ENCODE measurements at regions not wholly inside any gene's neighbourhood (a gene's known extent, or its start where the extent isn't known, plus 50 kb on each side); places are given as distances from the start of the nearest gene placed in this dataset.

DNA sequence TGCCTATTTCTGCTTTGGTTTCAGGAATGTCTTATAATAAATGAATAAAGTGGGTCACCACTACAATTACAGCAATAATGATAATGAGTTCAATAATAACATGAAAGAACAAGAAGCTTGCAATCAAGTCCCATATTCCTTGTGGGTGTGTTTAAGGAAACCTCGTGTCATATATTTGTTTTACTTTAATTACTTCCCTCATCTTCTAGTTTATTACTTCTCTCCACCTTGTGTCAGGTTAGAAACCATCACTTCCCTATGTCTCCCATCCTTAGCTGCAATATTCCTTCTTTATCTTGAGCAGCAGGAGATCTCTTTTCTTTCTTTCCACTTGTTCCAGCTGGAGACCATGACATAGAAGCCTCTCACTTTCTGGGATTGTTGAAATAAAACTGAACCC lies 384.0 kb upstream of the TMEM132C start:
- no peak overlapping the region for H3K4me2 ChIP-seq (ENCODE audit: low read length)
- H3K9ac ChIP-seq (ENCODE audit: low read length), result no peak overlapping the region
- H3K27ac ChIP-seq (ENCODE audit: low read depth, low read length, poor library complexity, severe bottlenecking), result no peak overlapping the region
- no peaks in the 10 kb centered on the region for H3K36me3 ChIP-seq (ENCODE audit: insufficient read depth, low read length)
- no peak overlapping the region for H3K4me3 ChIP-seq (ENCODE audit: low read depth, low read length, poor library complexity, severe bottlenecking)
- H3K9me3 ChIP-seq (ENCODE audit: low read length), result no peaks in the 10 kb centered on the region
- no peaks in the 10 kb centered on the region for H3K79me2 ChIP-seq (ENCODE audit: insufficient read depth, low read length)
- H3K4me1 ChIP-seq (ENCODE audit: insufficient read depth, low read length, severe bottlenecking), result no peaks in the 10 kb centered on the region
- no peaks in the 10 kb centered on the region for H3K27me3 ChIP-seq (ENCODE audit: insufficient read depth, low read length)
- H3K9me2 ChIP-seq (ENCODE audit: low read depth, low read length), result no peaks in the 10 kb centered on the region
- no peak overlapping the region for H2AFZ ChIP-seq (ENCODE audit: low read length)
- H4K20me1 ChIP-seq (ENCODE audit: insufficient read depth, low read length), result no peaks in the 10 kb centered on the region
- no peaks in the 10 kb centered on the region for H3F3A ChIP-seq (ENCODE audit: insufficient read depth, low read length)
- TF ChIP-seq CTCF (IDR thresholded peaks at IDR 0.05; ENCODE audit: low read length) (no peak), EZH2 (IDR thresholded peaks at IDR 0.05; ENCODE audit: borderline replicate concordance, low read length) (no peak)

DNA sequence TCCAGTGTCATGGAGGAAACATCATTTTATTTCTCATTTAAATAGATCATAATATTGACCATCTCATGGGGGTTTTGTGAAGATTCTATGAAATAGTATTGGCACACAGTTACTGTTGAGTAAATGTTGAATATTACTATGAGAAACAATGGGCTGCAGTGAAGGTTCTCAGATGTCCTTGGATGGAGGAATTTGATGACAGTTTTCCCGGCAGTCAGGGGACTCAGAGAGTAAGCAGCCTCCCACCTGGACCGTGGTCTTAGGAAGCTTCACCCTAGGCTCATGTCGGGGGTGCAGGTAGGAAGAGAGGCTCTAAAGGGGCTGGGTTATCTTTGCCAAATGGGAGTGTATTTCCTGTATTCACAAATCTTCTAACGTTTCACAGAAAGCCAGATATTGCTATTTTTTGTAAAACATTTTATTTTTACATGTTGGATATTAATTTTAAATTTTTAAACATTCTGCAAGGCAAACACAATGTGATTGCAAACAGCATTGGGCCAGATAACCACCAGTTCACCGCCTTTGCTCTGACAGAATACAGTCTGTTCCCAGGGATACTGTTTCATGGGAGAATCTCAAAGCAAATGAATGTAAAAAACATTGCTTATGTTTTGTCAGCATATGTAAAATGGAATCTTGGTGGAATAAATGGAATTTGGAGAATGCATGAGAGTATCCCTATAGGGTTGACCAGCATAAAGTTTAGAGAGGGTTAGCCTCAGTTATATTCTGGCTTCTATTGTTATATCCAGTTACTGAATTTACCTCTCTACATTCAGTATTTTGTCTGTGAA lies 380.8 kb upstream of the TMEM132C start:
- no peak overlapping the region for H3K27ac ChIP-seq (ENCODE audit: low read depth, low read length, poor library complexity, severe bottlenecking)
- no peaks in the 10 kb centered on the region for H3K27me3 ChIP-seq (ENCODE audit: insufficient read depth, low read length)
- no peaks in the 10 kb centered on the region for H3F3A ChIP-seq (ENCODE audit: insufficient read depth, low read length)
- TF ChIP-seq CTCF (IDR thresholded peaks at IDR 0.05; ENCODE audit: low read length) (no peak), EZH2 (IDR thresholded peaks at IDR 0.05; ENCODE audit: borderline replicate concordance, low read length) (no peak)
- H2AFZ ChIP-seq (ENCODE audit: low read length), result no peak overlapping the region
- H3K79me2 ChIP-seq (ENCODE audit: insufficient read depth, low read length), result no peaks in the 10 kb centered on the region
- no peaks in the 10 kb centered on the region for H3K9me3 ChIP-seq (ENCODE audit: low read length)
- H3K9ac ChIP-seq (ENCODE audit: low read length), result no peak overlapping the region
- no peaks in the 10 kb centered on the region for H3K4me1 ChIP-seq (ENCODE audit: insufficient read depth, low read length, severe bottlenecking)
- H3K4me3 ChIP-seq (ENCODE audit: low read depth, low read length, poor library complexity, severe bottlenecking), result no peak overlapping the region
- H4K20me1 ChIP-seq (ENCODE audit: insufficient read depth, low read length), result no peaks in the 10 kb centered on the region
- H3K9me2 ChIP-seq (ENCODE audit: low read depth, low read length), result no peaks in the 10 kb centered on the region
- H3K4me2 ChIP-seq (ENCODE audit: low read length), result no peak overlapping the region
- H3K36me3 ChIP-seq (ENCODE audit: insufficient read depth, low read length), result no peaks in the 10 kb centered on the region

GRCh38 chr12:127886827-127887226 lies 380.1 kb upstream of the TMEM132C start:
- Histone ChIP-seq H3K4me3 (ENCODE audit: low read depth, low read length, poor library complexity, severe bottlenecking) (no peak overlapping the region), H3K9me3 (ENCODE audit: low read length) (no peaks in the 10 kb centered on the region), H2AFZ (ENCODE audit: low read length) (no peak overlapping the region)

More at GRCh38 chr12:127886827-127887226, 380.1 kb upstream of the TMEM132C start:
- no peaks in the 10 kb centered on the region for H3K27me3 ChIP-seq (ENCODE audit: insufficient read depth, low read length)
- H3F3A ChIP-seq (ENCODE audit: insufficient read depth, low read length), result no peaks in the 10 kb centered on the region
- H3K9ac ChIP-seq (ENCODE audit: low read length), result no peak overlapping the region
- no peak overlapping the region for H3K4me2 ChIP-seq (ENCODE audit: low read length)
- no peaks in the 10 kb centered on the region for H3K4me1 ChIP-seq (ENCODE audit: insufficient read depth, low read length, severe bottlenecking)
- H3K36me3 ChIP-seq (ENCODE audit: insufficient read depth, low read length), result no peaks in the 10 kb centered on the region
- H3K9me2 ChIP-seq (ENCODE audit: low read depth, low read length), result no peaks in the 10 kb centered on the region
- TF ChIP-seq EZH2 (IDR thresholded peaks at IDR 0.05; ENCODE audit: borderline replicate concordance, low read length) (no peak), CTCF (IDR thresholded peaks at IDR 0.05; ENCODE audit: low read length) (no peak)
- no peaks in the 10 kb centered on the region for H3K79me2 ChIP-seq (ENCODE audit: insufficient read depth, low read length)
- H3K27ac ChIP-seq (ENCODE audit: low read depth, low read length, poor library complexity, severe bottlenecking), result no peak overlapping the region
- no peaks in the 10 kb centered on the region for H4K20me1 ChIP-seq (ENCODE audit: insufficient read depth, low read length)
